Endothelial cell (in vitro differentiated cells): ENCODE measurements at regions not wholly inside any gene's neighbourhood (a gene's known extent, or its start where the extent isn't known, plus 50 kb on each side); places are given as distances from the start of the nearest gene placed in this dataset.

Source experiments
- DNase-seq: peaks from one replicate; pipeline ENCODE4 v3.0.0; 2021; ENCODE audit warnings: low spot score
- H3K27ac Mint-ChIP-seq: one replicate; pipeline ENCODE4 v1.8.0; 2021; ENCODE audit warnings: mixed read lengths, inconsistent platforms; ENCODE audit not compliant: unreplicated experiment
- H3K27me3 Mint-ChIP-seq: one replicate; pipeline ENCODE4 v1.8.0; 2021; ENCODE audit warnings: mild to moderate bottlenecking, moderate library complexity, mixed read lengths, inconsistent platforms; ENCODE audit not compliant: unreplicated experiment
- H3K36me3 Mint-ChIP-seq: one replicate; pipeline ENCODE4 v1.8.0; 2021; ENCODE audit warnings: mild to moderate bottlenecking, low read depth, mixed read lengths, inconsistent platforms; ENCODE audit not compliant: unreplicated experiment
- H3K4me1 Mint-ChIP-seq: one replicate; pipeline ENCODE4 v1.8.0; 2021; ENCODE audit warnings: mild to moderate bottlenecking, mixed read lengths, inconsistent platforms; ENCODE audit not compliant: unreplicated experiment
- H3K4me3 Mint-ChIP-seq: one replicate; pipeline ENCODE4 v1.8.0; 2021; ENCODE audit warnings: mild to moderate bottlenecking, mixed read lengths, inconsistent platforms; ENCODE audit not compliant: unreplicated experiment
- H3K9me3 Mint-ChIP-seq: one replicate; pipeline ENCODE4 v1.8.0; 2021; ENCODE audit warnings: mixed read lengths, inconsistent platforms; ENCODE audit not compliant: unreplicated experiment
- CTCF ChIP-seq: fragments of 200-600 bp; sonication (generic); IDR thresholded peaks from one replicate; pipeline ENCODE4 v1.5.0; 2021; ENCODE audit warnings: antibody characterized with exemption; ENCODE audit not compliant: unreplicated experiment

- no peak for DNase-seq
- Mint-ChIP-seq H3K4me3 (no peak overlapping the region), H3K9me3 (no peaks in the 10 kb centered on the region), H3K36me3 (no peaks in the 10 kb centered on the region), H3K27ac (no peak overlapping the region), H3K27me3 (no peaks in the 10 kb centered on the region), H3K4me1 (no peaks in the 10 kb centered on the region)
- TF ChIP-seq CTCF = no peak
These were observed 700.2 kb downstream of the EPHA4 start for GRCh38 chr2:220871909-220872308.

- no peak for TF ChIP-seq CTCF
- H3K27ac Mint-ChIP-seq = no peak overlapping the region
- no peaks in the 10 kb centered on the region for H3K9me3 Mint-ChIP-seq
- no peaks in the 10 kb centered on the region for H3K36me3 Mint-ChIP-seq
- peaks cover 4% of the 10 kb centered on the region for H3K4me1 Mint-ChIP-seq
- DNase-seq = no peak
- H3K27me3 Mint-ChIP-seq = peaks cover 2% of the 10 kb centered on the region
- no peak overlapping the region for H3K4me3 Mint-ChIP-seq
These were observed 695.9 kb downstream of the EPHA4 start for GRCh38 chr2:220876080-220876824.

- Mint-ChIP-seq H3K4me1 (peaks cover 4% of the 10 kb centered on the region), H3K27ac (no peak overlapping the region), H3K4me3 (no peak overlapping the region), H3K27me3 (peaks cover 2% of the 10 kb centered on the region), H3K9me3 (no peaks in the 10 kb centered on the region), H3K36me3 (no peaks in the 10 kb centered on the region)
- no peak for TF ChIP-seq CTCF
- DNase-seq = no peak
These were observed 694.6 kb downstream of the EPHA4 start for GRCh38 chr2:220877491-220877890.

GRCh38 chr2:220877897-220878296 lies 694.2 kb downstream of the EPHA4 start:
- H3K36me3 Mint-ChIP-seq = no peaks in the 10 kb centered on the region
- H3K27ac Mint-ChIP-seq = no peak overlapping the region
- H3K4me1 Mint-ChIP-seq = peaks cover 4% of the 10 kb centered on the region
- H3K27me3 Mint-ChIP-seq = peaks cover 2% of the 10 kb centered on the region
- no peak overlapping the region for H3K4me3 Mint-ChIP-seq
- no peak for DNase-seq
- TF ChIP-seq CTCF = no peak
- no peaks in the 10 kb centered on the region for H3K9me3 Mint-ChIP-seq

GRCh38 chr2:220880623-220881596 lies 691.2 kb downstream of the EPHA4 start:
- no peak for DNase-seq
- H3K27ac Mint-ChIP-seq = no peak overlapping the region
- no peak for TF ChIP-seq CTCF
- no peaks in the 10 kb centered on the region for H3K9me3 Mint-ChIP-seq
- no peak overlapping the region for H3K4me3 Mint-ChIP-seq
- peaks cover 4% of the 10 kb centered on the region for H3K4me1 Mint-ChIP-seq
- no peaks in the 10 kb centered on the region for H3K36me3 Mint-ChIP-seq
- peaks cover 2% of the 10 kb centered on the region for H3K27me3 Mint-ChIP-seq
